Colonic mucosa (tissue), 4 donors: ENCODE measurements at regions not wholly inside any gene's neighbourhood (a gene's known extent, or its start where the extent isn't known, plus 50 kb on each side); places are given as distances from the start of the nearest gene placed in this dataset.

Experiments
- DNase-seq: peaks from one replicate; pipeline ENCODE4 v3.0.0-alpha.2; 2020
- H3K27ac ChIP-seq: fragments of 200-600 bp; one replicate; pipeline ENCODE4 v1.8.0; 2021
- H3K27me3 ChIP-seq: fragments of 200-600 bp; one replicate; pipeline ENCODE4 v1.8.0; 2021
- H3K36me3 ChIP-seq: fragments of 200-600 bp; one replicate; pipeline ENCODE4 v1.8.0; 2021
- H3K4me1 ChIP-seq: fragments of 200-600 bp; one replicate; pipeline ENCODE4 v1.8.0; 2021; ENCODE audit warnings: mild to moderate bottlenecking
- H3K4me3 ChIP-seq: fragments of 200-600 bp; one replicate; pipeline ENCODE4 v1.8.0; 2021
- H3K9ac ChIP-seq, 2 donors: one replicate each; pipeline ENCODE4 v1.7.0; 2013; ENCODE audit warnings: control low read depth in 2 of 2, low read depth in 2 of 2, low read length in 2 of 2
- H3K9me3 ChIP-seq: fragments of 200-600 bp; one replicate; pipeline ENCODE4 v1.8.0; 2021
- CTCF ChIP-seq: fragments of 200-600 bp; IDR thresholded peaks from one replicate; pipeline ENCODE4 v1.8.0; 2022; ENCODE audit warnings: antibody characterized with exemption, mild to moderate bottlenecking
- intact Hi-C: fragments of 100-400 bp; cut with DNase I; formaldehyde crosslinking; loops from one replicate; pipeline ENCODE4 v1.14.1; 2022
- donor health status: healthy.
- donor health status: DM: no; HTN: no; CAD: no.
- donor health status: DM: no; HTN: no; CAD: no.

GRCh38 chr2:188892636-188893035 lies 81.5 kb upstream of the COL3A1 start:
- H3K4me3 ChIP-seq: no peak overlapping the region
- no peaks in the 10 kb centered on the region for H3K36me3 ChIP-seq
- H3K9me3 ChIP-seq: no peaks in the 10 kb centered on the region
- DNase-seq: no peak
- TF ChIP-seq CTCF: no peak
- intact Hi-C loops: no loop called here
- H3K9ac ChIP-seq: no peak overlapping the region
- peak overlapping the region; percentile 9 for H3K27ac ChIP-seq
- H3K4me1 ChIP-seq: no peaks in the 10 kb centered on the region
- no peaks in the 10 kb centered on the region for H3K27me3 ChIP-seq

- no peak overlapping the region for H3K4me3 ChIP-seq
- intact Hi-C loops: no loop called here
- TF ChIP-seq CTCF: no peak
Observed at GRCh38 chr2:188893972-188894371, 80.2 kb upstream of the COL3A1 start.

DNA sequence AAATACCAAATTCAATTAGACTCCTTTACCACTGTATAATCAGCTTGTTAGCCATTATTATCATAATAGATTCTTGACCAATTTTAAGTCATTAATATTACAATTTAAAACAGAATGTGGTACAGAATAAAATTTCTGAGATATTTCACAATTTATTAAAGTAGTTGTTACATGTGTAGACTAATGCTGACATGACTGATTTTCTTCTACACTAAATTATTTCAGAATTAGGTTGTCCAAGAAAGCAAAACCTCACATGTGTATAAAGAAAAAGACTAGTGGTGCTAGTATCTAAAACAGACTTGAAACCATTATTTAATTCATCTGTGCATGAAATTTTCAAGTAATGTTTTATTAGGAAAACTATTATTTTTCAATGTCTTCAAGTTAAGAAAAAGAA lies 79.2 kb upstream of the COL3A1 start:
- Histone ChIP-seq H3K27ac (no peak overlapping the region), H3K4me1 (no peaks in the 10 kb centered on the region), H3K4me3 (no peak overlapping the region), H3K27me3 (no peaks in the 10 kb centered on the region), H3K9me3 (no peaks in the 10 kb centered on the region), H3K36me3 (no peaks in the 10 kb centered on the region), H3K9ac (no peak overlapping the region)
- intact Hi-C loops: no loop called here
- DNase-seq: no peak
- TF ChIP-seq CTCF: no peak

More at GRCh38 chr2:188893972-188894371, 80.2 kb upstream of the COL3A1 start:
- Histone ChIP-seq H3K27ac (no peak overlapping the region), H3K27me3 (no peaks in the 10 kb centered on the region), H3K36me3 (no peaks in the 10 kb centered on the region), H3K4me1 (no peaks in the 10 kb centered on the region), H3K9me3 (no peaks in the 10 kb centered on the region), H3K9ac (no peak overlapping the region)
- DNase-seq: no peak

DNA sequence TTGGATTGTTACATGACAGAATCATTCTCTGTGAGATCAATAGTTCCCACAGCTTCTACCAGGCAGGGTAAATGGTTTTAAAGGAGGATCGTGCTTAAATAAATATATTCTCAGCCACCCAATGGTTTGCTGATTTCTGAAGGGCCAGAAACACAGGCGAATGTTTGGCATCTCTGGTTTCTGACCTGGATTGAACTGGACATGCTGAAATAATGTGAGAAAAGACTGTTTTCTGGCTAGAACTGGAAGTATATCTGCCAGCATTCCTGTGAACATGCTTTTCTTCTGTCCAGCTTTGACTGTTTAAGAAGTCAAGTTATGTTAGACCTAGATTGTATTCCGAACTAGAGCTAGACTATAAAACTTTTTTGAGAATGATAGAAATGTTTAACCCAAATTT lies 77.1 kb upstream of the COL3A1 start:
- Histone ChIP-seq H3K4me1 (no peaks in the 10 kb centered on the region), H3K9me3 (no peaks in the 10 kb centered on the region), H3K36me3 (no peaks in the 10 kb centered on the region), H3K27ac (no peak overlapping the region), H3K4me3 (no peak overlapping the region), H3K9ac (no peak overlapping the region), H3K27me3 (no peaks in the 10 kb centered on the region)
- intact Hi-C loops: no loop called here
- no peak for DNase-seq
- TF ChIP-seq CTCF: no peak

DNA sequence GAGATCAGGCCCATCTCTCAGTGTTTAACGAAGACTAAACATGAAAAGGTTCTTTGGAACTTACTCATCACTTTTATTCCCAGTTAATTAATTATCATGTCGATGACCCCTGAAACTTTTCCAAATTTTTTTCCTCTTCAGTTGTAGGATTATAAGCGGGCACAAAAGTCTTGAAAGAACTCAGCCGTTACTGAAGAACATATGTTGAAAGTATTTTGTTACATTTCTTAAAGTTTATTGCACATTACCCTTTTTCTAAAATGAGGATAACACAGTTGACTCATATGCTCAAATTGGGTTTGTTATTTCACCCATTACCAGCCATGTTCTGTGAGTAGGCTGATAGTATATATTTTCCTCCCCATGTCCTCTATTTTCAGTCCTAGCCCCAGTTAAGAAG lies 75.9 kb upstream of the COL3A1 start:
- Histone ChIP-seq H3K27ac (peak overlapping the region; percentile 11), H3K27me3 (no peaks in the 10 kb centered on the region), H3K9me3 (no peaks in the 10 kb centered on the region), H3K9ac (no peak overlapping the region), H3K4me3 (no peak overlapping the region), H3K4me1 (no peaks in the 10 kb centered on the region), H3K36me3 (no peaks in the 10 kb centered on the region)
- no peak for TF ChIP-seq CTCF
- DNase-seq: no peak
- intact Hi-C loops: no loop called here

DNA sequence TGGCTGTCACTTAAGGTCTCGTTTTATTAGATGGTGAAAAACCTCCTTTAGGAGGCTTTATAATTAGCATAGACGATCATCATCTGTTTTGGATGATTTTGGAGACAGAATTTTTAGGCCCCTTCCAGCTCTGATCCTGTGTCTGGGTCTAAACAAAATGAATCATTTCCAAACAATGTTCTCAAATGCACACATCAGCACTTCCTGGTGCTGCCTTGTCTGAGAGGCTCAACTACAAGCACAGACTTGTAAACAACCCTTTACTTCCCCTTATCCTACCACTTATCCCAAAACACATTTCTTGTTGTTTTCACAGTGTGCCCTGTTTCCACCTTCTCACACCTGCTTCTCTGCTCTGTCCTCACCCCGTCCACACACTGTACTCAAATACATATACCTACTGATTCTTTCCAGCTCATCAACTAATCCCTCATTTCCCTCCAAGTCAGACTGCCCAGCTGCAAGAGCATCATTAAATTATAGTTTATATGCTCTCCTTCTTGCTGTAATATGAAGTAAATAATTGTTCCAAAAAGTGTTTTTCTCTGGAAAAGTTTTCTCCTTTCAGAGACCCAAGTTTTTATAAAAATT lies 71.2 kb upstream of the COL3A1 start:
- H3K9ac ChIP-seq: no peak overlapping the region
- no peak overlapping the region for H3K27ac ChIP-seq
- intact Hi-C loops: no loop called here
- H3K4me3 ChIP-seq: no peak overlapping the region
- H3K27me3 ChIP-seq: no peaks in the 10 kb centered on the region
- TF ChIP-seq CTCF: no peak
- H3K4me1 ChIP-seq: no peaks in the 10 kb centered on the region
- DNase-seq: no peak
- no peaks in the 10 kb centered on the region for H3K9me3 ChIP-seq
- no peaks in the 10 kb centered on the region for H3K36me3 ChIP-seq
